Sigmoid colon (tissue), 4 donors: ENCODE measurements at regions not wholly inside any gene's neighbourhood (a gene's known extent, or its start where the extent isn't known, plus 50 kb on each side); places are given as distances from the start of the nearest gene placed in this dataset.

Source experiments
- EP300 ChIP-seq, 4 donors: sonication (generic); formaldehyde crosslinking; IDR thresholded peaks; one replicate each; pipeline ENCODE4 v1.6.1; 2017; ENCODE audit warnings: antibody characterized with exemption in 4 of 4
- POLR2A ChIP-seq, 2 donors: fragments of 450-650 bp; IDR thresholded peaks; one replicate each; pipeline ENCODE4 v1.6.1; 2016; ENCODE audit warnings: antibody characterized with exemption in 2 of 2, mild to moderate bottlenecking in 2 of 2, moderate library complexity in 2 of 2
- POLR2AphosphoS5 ChIP-seq, 4 donors: sonication (generic); formaldehyde crosslinking; IDR thresholded peaks; one replicate each; pipeline ENCODE4 v1.6.1; 2017; ENCODE audit warnings: antibody characterized with exemption in 4 of 4
- TF ChIP-seq, protein P1 (sequence below), 4 experiments: fragments of 450-650 bp in 3 of 4; fragments of 200-600 bp in 1 of 4; IDR thresholded peaks; one replicate each; pipeline ENCODE4 v1.5.1; 2016 to 2019; ENCODE audit warnings: antibody characterized with exemption in 4 of 4, mild to moderate bottlenecking in 3 of 4, moderate library complexity in 2 of 4

GRCh38 chr2:61770746-61771145, 83.1 kb downstream of the FAM161A start:
- TF ChIP-seq POLR2A (IDR thresholded peaks at IDR 0.05), result no peak
- TF ChIP-seq EP300 (IDR thresholded peaks at IDR 0.05), result no peak
- TF ChIP-seq, protein P1, sequence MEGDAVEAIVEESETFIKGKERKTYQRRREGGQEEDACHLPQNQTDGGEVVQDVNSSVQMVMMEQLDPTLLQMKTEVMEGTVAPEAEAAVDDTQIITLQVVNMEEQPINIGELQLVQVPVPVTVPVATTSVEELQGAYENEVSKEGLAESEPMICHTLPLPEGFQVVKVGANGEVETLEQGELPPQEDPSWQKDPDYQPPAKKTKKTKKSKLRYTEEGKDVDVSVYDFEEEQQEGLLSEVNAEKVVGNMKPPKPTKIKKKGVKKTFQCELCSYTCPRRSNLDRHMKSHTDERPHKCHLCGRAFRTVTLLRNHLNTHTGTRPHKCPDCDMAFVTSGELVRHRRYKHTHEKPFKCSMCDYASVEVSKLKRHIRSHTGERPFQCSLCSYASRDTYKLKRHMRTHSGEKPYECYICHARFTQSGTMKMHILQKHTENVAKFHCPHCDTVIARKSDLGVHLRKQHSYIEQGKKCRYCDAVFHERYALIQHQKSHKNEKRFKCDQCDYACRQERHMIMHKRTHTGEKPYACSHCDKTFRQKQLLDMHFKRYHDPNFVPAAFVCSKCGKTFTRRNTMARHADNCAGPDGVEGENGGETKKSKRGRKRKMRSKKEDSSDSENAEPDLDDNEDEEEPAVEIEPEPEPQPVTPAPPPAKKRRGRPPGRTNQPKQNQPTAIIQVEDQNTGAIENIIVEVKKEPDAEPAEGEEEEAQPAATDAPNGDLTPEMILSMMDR (IDR thresholded peaks at IDR 0.05), result no peak
- no peak for TF ChIP-seq POLR2AphosphoS5 (IDR thresholded peaks at IDR 0.05)
